Panc1 (cell line): ENCODE measurements at regions not wholly inside any gene's neighbourhood (a gene's known extent, or its start where the extent isn't known, plus 50 kb on each side); places are given as distances from the start of the nearest gene placed in this dataset.

Experiments
- ATAC-seq: fragments of 200-7000 bp; cut with Tn5 transposase; 2 replicates; pipeline ENCODE4 v1.9.1; 2020; ENCODE audit warnings: mild to moderate bottlenecking, moderate library complexity
- BruUV-seq: library from RNA; stranded (reverse); fragments of 400-500 nt; replicated peaks from 2 replicates; lab custom pipeline; 2021; lab: Mats Ljungman, UMichigan
- CTCF ChIA-PET: fragments of 300-600 bp; sonication (Branson Sonifier 250); formaldehyde crosslinking; loops from one replicate; lab custom pipeline; 2022; ENCODE audit warnings: antibody characterized with exemption; lab: Charles Lee
- POLR2A ChIA-PET: fragments of 300-600 bp; sonication (Branson Sonifier 250); formaldehyde crosslinking; loops from one replicate; lab custom pipeline; 2022; ENCODE audit warnings: antibody characterized with exemption; lab: Charles Lee
- DNase-seq: peaks from one replicate; pipeline ENCODE4 v3.0.0-alpha.2; 2010; ENCODE audit warnings: low read depth, low spot score
- H3K27ac ChIP-seq: 2 replicates; pipeline ENCODE4 v1.5.1; 2011; ENCODE audit warnings: mild to moderate bottlenecking, low read length, inconsistent platforms
- H3K27me3 ChIP-seq: fragments of 200-500 bp; sonication (Bioruptor generic); 2 replicates; pipeline ENCODE4 v1.6.0; 2014; ENCODE audit warnings: low read length, inconsistent platforms; ENCODE audit not compliant: control insufficient read depth, insufficient read depth
- H3K36me3 ChIP-seq: fragments of 200-500 bp; sonication (Bioruptor generic); 2 replicates; pipeline ENCODE4 v1.5.1; 2014; ENCODE audit warnings: inconsistent platforms, mild to moderate bottlenecking, low read length, moderate library complexity; ENCODE audit not compliant: control insufficient read depth, insufficient read depth
- H3K4me1 ChIP-seq: 2 replicates; pipeline ENCODE4 v1.5.1; 2011; ENCODE audit warnings: inconsistent platforms, mild to moderate bottlenecking, low read length, moderate library complexity; ENCODE audit not compliant: control insufficient read depth, insufficient read depth
- H3K4me3 ChIP-seq, 2 experiments: 2 replicates each; pipeline ENCODE4 v1.5.1; 2011 to 2012; ENCODE audit warnings: low read depth in 2 of 2, low read length in 2 of 2, mild to moderate bottlenecking in 2 of 2, inconsistent platforms in 1 of 2, moderate library complexity in 1 of 2
- H3K9me3 ChIP-seq: fragments of 200-500 bp; sonication (Bioruptor generic); 2 replicates; pipeline ENCODE4 v1.5.1; 2014; ENCODE audit warnings: low read depth, mild to moderate bottlenecking, inconsistent platforms, low read length, moderate library complexity; ENCODE audit not compliant: control insufficient read depth, insufficient read depth
- POLR2AphosphoS5 ChIP-seq: IDR thresholded peaks from 2 replicates; pipeline ENCODE4 v1.6.1; 2012; ENCODE audit warnings: mild to moderate bottlenecking, low read depth, low read length, moderate library complexity
- SIN3A ChIP-seq: IDR thresholded peaks from 2 replicates; pipeline ENCODE4 v1.6.1; 2012; ENCODE audit warnings: low read depth, mild to moderate bottlenecking, low read length, moderate library complexity, borderline replicate concordance; ENCODE audit not compliant: insufficient read depth
- TCF7L2 ChIP-seq: IDR thresholded peaks from 2 replicates; pipeline ENCODE4 v1.6.1; 2011; ENCODE audit warnings: mild to moderate bottlenecking, low read depth, low read length, inconsistent platforms
- in situ Hi-C: cut with HindIII; loops from 2 replicates; pipeline ENCODE4 v1.10.0; 2016; ENCODE audit warnings: low sequenced_read_pairs, low pct_unique_long_range_greater_than_20kb
- intact Hi-C: fragments of 100-400 bp; cut with micrococcal nuclease; formaldehyde crosslinking; loops from one replicate; pipeline ENCODE4 v1.10.0; 2022; ENCODE audit not compliant: unreplicated experiment
- TF ChIP-seq, protein P1 (sequence below), 2 experiments: IDR thresholded peaks; 2 replicates each; pipeline ENCODE4 v1.6.1; 2011 to 2012; ENCODE audit warnings: low read depth in 2 of 2, control low read depth in 1 of 2, low read length in 1 of 2, mild to moderate bottlenecking in 1 of 2, moderate library complexity in 1 of 2; ENCODE audit not compliant: insufficient read depth in 1 of 2
- TF ChIP-seq, protein P2 (sequence below): fragments of 450-650 bp; IDR thresholded peaks from 2 replicates; pipeline ENCODE4 v1.5.1; 2017; ENCODE audit warnings: mild to moderate bottlenecking

DNA sequence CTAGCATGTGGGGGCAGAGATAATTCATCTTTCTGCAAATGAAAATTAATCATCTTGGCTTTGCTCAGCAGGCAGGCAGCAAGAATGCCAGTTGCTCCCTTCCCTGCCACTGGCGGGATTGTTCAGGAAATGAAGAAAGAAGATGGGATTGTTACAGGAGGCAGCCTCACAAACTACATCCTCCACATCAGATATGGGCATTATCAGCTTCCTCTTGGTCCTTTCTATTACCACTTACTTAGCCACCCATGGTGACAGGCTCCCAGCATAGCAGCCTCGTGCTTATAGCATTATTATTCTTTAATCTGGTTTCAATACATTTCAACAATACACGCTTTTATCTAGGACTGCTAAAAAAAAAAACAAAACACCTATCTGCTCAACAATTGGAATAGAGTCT is 461.6 kb upstream of the ISX start:
- in situ Hi-C loops: no loop called here
- ATAC-seq (no peak), DNase-seq (no peak)
- POLR2A ChIA-PET: no interaction called here
- Histone ChIP-seq H3K36me3 (no peaks in the 10 kb centered on the region), H3K4me3 (no peak overlapping the region), H3K9me3 (no peaks in the 10 kb centered on the region), H3K4me1 (no peaks in the 10 kb centered on the region), H3K27ac (no peak overlapping the region), H3K27me3 (no peaks in the 10 kb centered on the region)
- CTCF ChIA-PET: no interaction called here
- TF ChIP-seq, protein P1, sequence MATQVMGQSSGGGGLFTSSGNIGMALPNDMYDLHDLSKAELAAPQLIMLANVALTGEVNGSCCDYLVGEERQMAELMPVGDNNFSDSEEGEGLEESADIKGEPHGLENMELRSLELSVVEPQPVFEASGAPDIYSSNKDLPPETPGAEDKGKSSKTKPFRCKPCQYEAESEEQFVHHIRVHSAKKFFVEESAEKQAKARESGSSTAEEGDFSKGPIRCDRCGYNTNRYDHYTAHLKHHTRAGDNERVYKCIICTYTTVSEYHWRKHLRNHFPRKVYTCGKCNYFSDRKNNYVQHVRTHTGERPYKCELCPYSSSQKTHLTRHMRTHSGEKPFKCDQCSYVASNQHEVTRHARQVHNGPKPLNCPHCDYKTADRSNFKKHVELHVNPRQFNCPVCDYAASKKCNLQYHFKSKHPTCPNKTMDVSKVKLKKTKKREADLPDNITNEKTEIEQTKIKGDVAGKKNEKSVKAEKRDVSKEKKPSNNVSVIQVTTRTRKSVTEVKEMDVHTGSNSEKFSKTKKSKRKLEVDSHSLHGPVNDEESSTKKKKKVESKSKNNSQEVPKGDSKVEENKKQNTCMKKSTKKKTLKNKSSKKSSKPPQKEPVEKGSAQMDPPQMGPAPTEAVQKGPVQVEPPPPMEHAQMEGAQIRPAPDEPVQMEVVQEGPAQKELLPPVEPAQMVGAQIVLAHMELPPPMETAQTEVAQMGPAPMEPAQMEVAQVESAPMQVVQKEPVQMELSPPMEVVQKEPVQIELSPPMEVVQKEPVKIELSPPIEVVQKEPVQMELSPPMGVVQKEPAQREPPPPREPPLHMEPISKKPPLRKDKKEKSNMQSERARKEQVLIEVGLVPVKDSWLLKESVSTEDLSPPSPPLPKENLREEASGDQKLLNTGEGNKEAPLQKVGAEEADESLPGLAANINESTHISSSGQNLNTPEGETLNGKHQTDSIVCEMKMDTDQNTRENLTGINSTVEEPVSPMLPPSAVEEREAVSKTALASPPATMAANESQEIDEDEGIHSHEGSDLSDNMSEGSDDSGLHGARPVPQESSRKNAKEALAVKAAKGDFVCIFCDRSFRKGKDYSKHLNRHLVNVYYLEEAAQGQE (IDR thresholded peaks at IDR 0.05; ENCODE audit: insufficient read depth in 1 of 2, low read depth in 2 of 2, low read length in 1 of 2): no peak
- TF ChIP-seq TCF7L2: no peak
- no peak for TF ChIP-seq SIN3A
- no peak for TF ChIP-seq POLR2AphosphoS5
- TF ChIP-seq, protein P2, sequence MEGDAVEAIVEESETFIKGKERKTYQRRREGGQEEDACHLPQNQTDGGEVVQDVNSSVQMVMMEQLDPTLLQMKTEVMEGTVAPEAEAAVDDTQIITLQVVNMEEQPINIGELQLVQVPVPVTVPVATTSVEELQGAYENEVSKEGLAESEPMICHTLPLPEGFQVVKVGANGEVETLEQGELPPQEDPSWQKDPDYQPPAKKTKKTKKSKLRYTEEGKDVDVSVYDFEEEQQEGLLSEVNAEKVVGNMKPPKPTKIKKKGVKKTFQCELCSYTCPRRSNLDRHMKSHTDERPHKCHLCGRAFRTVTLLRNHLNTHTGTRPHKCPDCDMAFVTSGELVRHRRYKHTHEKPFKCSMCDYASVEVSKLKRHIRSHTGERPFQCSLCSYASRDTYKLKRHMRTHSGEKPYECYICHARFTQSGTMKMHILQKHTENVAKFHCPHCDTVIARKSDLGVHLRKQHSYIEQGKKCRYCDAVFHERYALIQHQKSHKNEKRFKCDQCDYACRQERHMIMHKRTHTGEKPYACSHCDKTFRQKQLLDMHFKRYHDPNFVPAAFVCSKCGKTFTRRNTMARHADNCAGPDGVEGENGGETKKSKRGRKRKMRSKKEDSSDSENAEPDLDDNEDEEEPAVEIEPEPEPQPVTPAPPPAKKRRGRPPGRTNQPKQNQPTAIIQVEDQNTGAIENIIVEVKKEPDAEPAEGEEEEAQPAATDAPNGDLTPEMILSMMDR: no peak
- no TSS peak for BruUV-seq
- intact Hi-C loops: no loop called here

DNA sequence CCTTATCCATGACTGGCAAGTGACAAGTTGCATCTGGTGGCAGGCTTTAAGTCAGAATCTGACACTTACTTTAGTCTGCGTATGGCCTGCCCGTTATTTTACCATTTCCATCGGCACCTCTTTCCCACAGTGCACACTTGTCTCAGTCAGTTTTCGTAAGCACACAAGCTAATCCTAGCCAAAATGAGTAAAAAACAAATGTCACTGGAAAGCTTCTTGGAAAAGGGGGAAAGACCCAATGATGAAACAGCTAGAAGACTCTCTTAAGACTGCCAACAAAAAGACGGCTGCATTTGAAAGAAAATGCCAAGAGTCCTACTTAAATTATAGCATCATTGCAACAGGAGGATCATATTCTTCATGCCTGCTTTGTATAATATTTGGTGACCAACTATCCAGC is 457.9 kb upstream of the ISX start:
- DNase-seq: no peak
- Histone ChIP-seq H3K27me3 (no peaks in the 10 kb centered on the region), H3K36me3 (no peaks in the 10 kb centered on the region), H3K27ac (no peak overlapping the region), H3K4me1 (no peaks in the 10 kb centered on the region), H3K4me3 (no peak overlapping the region), H3K9me3 (no peaks in the 10 kb centered on the region)
- TF ChIP-seq, protein P1 (IDR thresholded peaks at IDR 0.05; ENCODE audit: insufficient read depth in 1 of 2, low read depth in 2 of 2, low read length in 1 of 2): no peak
- no peak for ATAC-seq
- intact Hi-C loops (no loop called here), in situ Hi-C loops (no loop called here)
- no TSS peak for BruUV-seq
- ChIA-PET POLR2A (no interaction called here), CTCF (no interaction called here)
